GM12874 (cell line): ENCODE measurements at regions not wholly inside any gene's neighbourhood (a gene's known extent, or its start where the extent isn't known, plus 50 kb on each side); places are given as distances from the start of the nearest gene placed in this dataset.

Source experiments
- CTCF ChIP-seq: IDR thresholded peaks from 2 replicates; pipeline ENCODE4 v1.5.1; 2011; ENCODE audit warnings: low read depth, mild to moderate bottlenecking, control low read depth, low read length, moderate library complexity; ENCODE audit not compliant: insufficient read depth

DNA sequence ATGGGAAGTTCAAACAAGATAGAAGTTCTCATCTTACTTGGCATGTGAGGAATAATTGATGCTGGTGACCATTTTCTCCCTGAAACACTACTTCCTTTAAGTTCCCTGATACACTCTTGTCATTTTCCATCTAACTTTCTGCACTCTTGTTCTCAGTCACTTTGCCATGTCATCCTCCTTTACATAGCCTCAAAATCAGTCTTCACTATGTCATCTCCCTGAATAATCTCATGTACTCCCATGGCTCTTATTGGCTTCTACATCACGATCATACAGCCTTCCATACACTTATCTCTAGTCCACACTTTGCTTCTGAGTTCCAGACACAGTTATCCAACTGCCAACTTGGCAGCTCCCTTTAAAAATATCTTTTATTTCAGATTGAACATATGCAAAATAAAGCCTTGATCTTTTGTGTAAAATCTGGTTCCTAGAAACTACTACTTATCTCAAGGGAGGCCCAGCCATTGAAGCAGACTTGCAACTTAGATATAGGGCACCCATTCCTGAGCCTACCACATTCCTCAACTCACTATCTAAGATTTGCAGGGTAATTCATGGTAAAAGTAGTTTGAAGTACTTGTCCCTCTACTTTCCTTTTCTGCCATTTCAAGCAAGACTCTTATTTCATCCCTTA is 1070.2 kb upstream of the NXPH2 start:
- no peak for TF ChIP-seq CTCF

- no peak for TF ChIP-seq CTCF
Observed at GRCh38 chr2:139836769-139837168, 1056.6 kb upstream of the NXPH2 start.

DNA sequence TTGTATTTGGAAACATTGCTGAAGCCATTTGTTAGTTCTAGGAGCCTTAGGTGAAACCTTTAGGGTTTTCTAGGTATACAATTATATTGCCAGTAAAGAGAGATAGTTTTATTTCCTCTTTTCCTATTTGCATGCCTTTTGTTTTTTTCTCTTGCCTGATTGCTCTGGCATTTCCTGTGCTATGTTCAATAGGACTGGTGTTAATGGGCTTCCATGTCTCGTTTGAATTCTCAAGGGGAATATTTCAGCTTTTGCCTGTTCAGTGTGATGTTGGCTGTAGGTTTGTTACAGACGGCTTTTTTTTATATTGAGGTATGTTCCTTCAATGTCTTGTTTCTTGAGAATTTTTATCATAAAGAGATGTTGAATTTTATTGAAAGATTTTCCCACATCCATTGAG is 1054.9 kb upstream of the NXPH2 start:
- no peak for TF ChIP-seq CTCF

DNA sequence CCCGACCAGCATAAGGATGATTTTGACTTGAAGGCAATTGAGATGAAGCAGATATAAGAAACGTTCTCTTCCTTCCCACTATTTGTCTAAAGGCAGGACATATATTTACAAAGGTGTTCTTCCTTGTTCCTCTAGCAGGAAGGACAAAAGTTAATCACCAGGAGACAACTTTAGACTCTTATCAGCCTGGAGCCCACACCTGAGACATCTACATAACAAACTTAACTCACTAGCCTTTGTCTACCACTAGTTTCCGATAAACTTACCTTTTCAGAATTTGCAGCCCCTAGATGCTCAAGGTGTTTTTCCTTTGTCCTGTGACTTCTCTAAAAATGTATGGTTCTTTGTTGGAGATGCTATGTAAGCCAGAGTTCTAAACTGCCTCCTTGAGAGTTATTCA is 1047.8 kb upstream of the NXPH2 start:
- TF ChIP-seq CTCF, result no peak

GRCh38 chr2:139825726-139826125 is 1045.5 kb upstream of the NXPH2 start:
- no peak for TF ChIP-seq CTCF

- no peak for TF ChIP-seq CTCF
Observed at GRCh38 chr2:139819273-139819796, 1039.1 kb upstream of the NXPH2 start.

DNA sequence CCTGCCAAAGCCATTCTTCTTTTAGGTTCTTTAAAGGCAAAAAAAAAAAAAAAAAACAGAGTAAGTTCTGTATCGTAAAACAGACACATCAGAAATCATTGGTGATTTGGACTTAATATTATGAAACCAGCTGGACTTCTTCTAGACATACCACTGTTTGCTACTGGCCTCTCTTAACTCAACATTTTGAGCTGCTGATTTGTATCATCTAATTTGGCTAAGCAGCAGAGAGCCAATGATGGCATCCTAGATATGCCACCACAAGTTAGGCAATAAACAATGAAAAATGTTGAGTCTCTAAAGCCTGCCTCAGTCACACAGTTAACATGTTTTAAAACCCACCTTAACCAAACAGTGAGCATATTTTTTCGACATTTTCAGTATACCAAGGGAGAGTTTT is 1034.3 kb upstream of the NXPH2 start:
- TF ChIP-seq CTCF, result no peak
